Mucosa of stomach (tissue), 1 donor: ENCODE measurements at regions not wholly inside any gene's neighbourhood (a gene's known extent, or its start where the extent isn't known, plus 50 kb on each side); places are given as distances from the start of the nearest gene placed in this dataset.

Source experiments
- H3K27me3 ChIP-seq: one replicate; pipeline ENCODE4 v1.7.0; 2013; ENCODE audit warnings: mild to moderate bottlenecking, low read length; ENCODE audit not compliant: control insufficient read depth, insufficient read depth
- H3K36me3 ChIP-seq: one replicate; pipeline ENCODE4 v1.7.0; 2013; ENCODE audit warnings: low read length; ENCODE audit not compliant: control insufficient read depth, insufficient read depth
- H3K4me1 ChIP-seq: one replicate; pipeline ENCODE4 v1.7.0; 2013; ENCODE audit warnings: mild to moderate bottlenecking, low read length; ENCODE audit not compliant: control insufficient read depth, insufficient read depth
- H3K4me3 ChIP-seq: one replicate; pipeline ENCODE4 v1.7.0; 2013; ENCODE audit warnings: low read length
- H3K9ac ChIP-seq: one replicate; pipeline ENCODE4 v1.7.0; 2013; ENCODE audit warnings: mild to moderate bottlenecking, low read length, moderate library complexity
- H3K9me3 ChIP-seq: one replicate; pipeline ENCODE4 v1.7.0; 2013; ENCODE audit warnings: mild to moderate bottlenecking, low read length, moderate library complexity; ENCODE audit not compliant: control insufficient read depth
- donor health status: Pancreatic carcinoma.

DNA sequence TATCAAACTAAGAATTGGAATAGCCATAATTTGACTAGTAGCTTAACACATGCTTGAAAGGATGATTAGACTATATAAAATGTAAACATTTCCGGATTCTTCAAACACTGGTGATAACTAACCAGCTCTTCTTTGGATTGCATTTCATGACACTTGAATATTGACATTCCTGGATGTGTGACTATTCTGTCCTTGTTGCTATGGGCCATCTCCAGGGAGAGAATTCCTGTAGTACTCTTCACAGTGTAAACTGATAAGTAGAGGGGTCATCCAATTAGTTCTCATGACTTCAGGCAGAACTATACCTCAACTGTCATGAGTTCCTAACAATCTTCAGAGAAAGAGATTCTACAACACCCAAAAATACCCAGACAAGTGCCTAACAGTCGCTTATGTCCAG, 1026.7 kb upstream of the TENM3 start:
- no peak overlapping the region for H3K4me3 ChIP-seq
- no peaks in the 10 kb centered on the region for H3K27me3 ChIP-seq
- H3K9me3 ChIP-seq, result no peaks in the 10 kb centered on the region
- no peak overlapping the region for H3K9ac ChIP-seq
- H3K36me3 ChIP-seq, result no peaks in the 10 kb centered on the region
- no peaks in the 10 kb centered on the region for H3K4me1 ChIP-seq

DNA sequence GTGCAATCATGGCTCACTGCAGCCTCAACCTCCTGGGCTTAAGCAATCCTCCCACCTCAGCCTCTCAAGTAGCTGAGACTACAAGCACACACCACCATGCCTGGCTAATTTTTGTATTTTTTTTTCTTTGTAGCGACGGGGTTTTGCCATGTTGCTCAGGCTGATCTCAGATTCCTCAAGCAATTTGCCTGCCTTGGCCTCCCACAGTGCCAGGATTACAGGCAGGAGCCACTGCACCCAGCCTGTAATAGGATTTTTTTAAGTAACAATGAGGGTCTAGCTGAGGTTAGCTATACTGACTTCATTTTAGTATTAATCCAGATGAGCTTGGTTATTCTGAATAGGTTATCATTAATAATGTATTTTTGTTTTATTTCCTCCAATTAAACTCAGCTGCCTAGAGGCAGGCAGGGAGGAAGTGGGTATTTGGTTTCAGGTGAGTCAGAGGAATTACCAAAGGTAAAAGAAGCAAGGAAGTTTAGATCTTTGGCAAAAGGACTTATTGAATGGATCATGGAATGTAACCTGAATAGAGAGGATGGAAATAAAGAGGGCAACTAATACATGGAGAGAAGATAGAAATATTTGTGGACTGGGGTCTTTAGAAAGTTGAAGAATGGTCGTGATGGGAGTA, 1023.3 kb upstream of the TENM3 start:
- Histone ChIP-seq H3K4me1 (no peaks in the 10 kb centered on the region), H3K9me3 (no peaks in the 10 kb centered on the region), H3K4me3 (no peak overlapping the region), H3K36me3 (no peaks in the 10 kb centered on the region), H3K9ac (no peak overlapping the region), H3K27me3 (no peaks in the 10 kb centered on the region)

DNA sequence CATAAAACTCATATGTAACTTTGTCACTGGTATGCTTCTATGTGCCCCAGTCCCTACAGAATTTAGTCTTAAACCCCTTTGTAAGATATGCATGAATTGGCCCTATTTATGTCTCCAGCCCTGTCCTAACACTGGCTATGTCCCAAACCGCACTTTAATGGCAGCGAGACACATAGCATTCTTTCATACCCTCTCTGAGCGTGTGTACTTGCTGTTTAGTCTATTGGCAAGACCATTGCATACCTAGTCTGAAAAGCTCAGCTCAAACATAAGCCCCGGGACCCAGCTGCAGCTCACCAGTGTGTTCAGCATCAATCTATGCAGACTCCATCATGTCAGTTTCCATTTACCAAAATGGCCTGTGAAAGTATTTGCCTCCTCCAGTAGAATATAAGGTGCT, 1018.4 kb upstream of the TENM3 start:
- H3K9me3 ChIP-seq, result no peaks in the 10 kb centered on the region
- H3K9ac ChIP-seq, result no peak overlapping the region
- no peaks in the 10 kb centered on the region for H3K36me3 ChIP-seq
- no peaks in the 10 kb centered on the region for H3K27me3 ChIP-seq
- H3K4me1 ChIP-seq, result peaks cover 9% of the 10 kb centered on the region
- H3K4me3 ChIP-seq, result no peak overlapping the region

DNA sequence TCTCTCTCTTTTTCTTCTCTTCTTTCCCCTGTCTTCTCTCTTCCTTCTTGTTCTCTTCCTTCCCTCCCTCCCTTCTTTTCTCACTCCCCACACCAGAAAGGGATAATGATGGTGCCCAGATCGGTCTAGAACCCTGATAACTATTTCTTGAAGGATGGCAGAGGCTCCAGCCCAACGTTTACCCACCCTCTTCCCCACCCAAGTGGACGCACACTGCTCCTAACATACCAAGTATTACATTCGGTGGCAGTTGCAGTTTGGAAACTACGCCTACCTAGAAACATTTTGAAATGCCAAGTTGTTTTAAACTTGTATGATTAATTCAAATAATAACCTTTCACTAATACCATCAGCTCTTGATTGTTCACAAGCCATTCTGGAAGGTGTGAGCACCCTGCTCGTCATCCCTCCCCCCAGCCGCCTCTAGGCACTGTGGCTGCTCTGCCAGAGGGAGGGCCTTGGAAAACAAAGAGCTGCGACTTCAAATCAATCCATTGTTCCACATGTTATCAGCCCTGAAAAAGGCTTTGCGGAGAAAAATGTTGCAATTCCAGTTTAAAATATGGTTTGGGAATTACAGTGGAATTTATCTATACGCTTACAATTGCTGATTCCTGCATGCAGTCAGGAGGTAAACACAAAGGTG, 1017.5 kb upstream of the TENM3 start:
- H3K27me3 ChIP-seq, result no peaks in the 10 kb centered on the region
- peaks cover 9% of the 10 kb centered on the region for H3K4me1 ChIP-seq
- no peaks in the 10 kb centered on the region for H3K9me3 ChIP-seq
- no peaks in the 10 kb centered on the region for H3K36me3 ChIP-seq
- no peak overlapping the region for H3K9ac ChIP-seq
- no peak overlapping the region for H3K4me3 ChIP-seq

DNA sequence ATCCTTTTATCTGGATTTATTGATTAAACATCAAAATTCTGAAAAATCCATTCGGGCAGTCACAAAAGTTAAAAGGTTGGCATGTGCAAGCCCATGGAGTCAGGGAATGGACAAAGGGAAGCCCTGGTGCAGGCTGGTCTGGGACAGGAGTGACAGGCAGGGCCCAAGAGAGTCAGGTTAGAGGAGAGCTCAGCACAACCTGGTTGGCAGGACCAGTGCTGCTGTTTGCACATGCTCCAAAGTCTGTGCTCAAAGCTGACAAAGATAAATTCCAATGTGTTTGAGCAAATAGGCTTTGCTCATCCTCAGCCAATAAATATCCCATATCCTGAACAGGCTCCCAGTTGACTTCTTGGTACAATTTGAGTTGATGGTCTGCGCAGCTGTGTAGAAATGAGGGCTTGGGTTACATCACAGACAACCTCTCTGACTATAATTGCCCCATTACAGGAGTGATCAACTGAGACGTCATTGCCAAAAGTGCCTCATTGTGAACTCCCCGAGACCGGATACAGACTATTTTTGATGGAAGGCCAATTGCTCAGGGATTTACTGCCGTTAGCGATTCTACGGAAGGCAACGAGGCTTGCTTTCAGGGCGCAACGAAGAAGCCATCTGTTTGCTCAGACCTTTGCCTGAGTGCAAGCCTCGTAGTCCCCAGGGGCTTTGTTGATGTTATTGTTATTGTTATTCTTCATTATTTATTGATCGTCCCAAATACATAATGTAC, 1008.1 kb upstream of the TENM3 start:
- Histone ChIP-seq H3K4me1 (no peaks in the 10 kb centered on the region), H3K9me3 (no peaks in the 10 kb centered on the region), H3K9ac (no peak overlapping the region), H3K4me3 (no peak overlapping the region), H3K27me3 (no peaks in the 10 kb centered on the region), H3K36me3 (no peaks in the 10 kb centered on the region)

DNA sequence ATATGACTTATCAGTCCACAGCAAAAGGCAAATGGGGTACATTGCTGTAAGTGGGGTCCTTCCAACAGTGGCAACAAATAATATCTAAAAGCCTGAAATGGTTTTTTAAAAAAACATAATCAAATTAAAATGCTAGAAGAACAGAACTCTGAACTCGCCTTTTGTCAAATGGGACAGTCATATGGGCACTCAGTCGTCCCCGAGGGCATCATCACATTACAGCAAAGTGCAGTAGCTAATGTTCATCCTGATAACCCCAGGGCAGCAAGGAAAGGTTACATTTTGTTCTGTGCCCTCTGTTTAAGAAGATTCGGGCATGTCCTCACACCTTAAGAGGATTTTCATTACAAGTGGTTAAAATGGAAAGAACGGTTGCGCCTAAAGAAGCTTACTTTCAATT, 997.9 kb upstream of the TENM3 start:
- Histone ChIP-seq H3K27me3 (no peaks in the 10 kb centered on the region), H3K4me3 (no peak overlapping the region), H3K36me3 (no peaks in the 10 kb centered on the region), H3K4me1 (no peaks in the 10 kb centered on the region), H3K9ac (no peak overlapping the region), H3K9me3 (no peaks in the 10 kb centered on the region)

DNA sequence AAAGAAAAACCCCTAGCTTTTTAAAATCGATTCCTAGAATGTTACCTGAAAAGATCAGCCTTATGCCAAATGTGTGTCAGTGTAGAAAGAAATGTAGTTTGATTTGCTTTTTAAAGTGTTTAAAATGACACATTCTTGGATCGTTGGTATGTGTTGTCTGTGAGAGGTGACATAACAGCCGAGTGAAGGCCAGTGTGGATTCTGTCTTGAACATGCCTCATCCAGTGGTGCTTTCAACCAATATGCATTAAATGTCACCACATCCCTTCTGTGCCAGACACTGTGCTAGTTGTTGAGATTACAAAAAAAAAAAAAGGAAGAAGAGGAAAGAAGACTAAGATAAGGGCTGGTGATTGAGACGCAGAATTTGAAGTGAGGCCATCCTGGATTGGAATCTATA, 994.2 kb upstream of the TENM3 start:
- no peaks in the 10 kb centered on the region for H3K9me3 ChIP-seq
- no peaks in the 10 kb centered on the region for H3K36me3 ChIP-seq
- no peaks in the 10 kb centered on the region for H3K27me3 ChIP-seq
- no peak overlapping the region for H3K4me3 ChIP-seq
- H3K9ac ChIP-seq, result no peak overlapping the region
- no peaks in the 10 kb centered on the region for H3K4me1 ChIP-seq

DNA sequence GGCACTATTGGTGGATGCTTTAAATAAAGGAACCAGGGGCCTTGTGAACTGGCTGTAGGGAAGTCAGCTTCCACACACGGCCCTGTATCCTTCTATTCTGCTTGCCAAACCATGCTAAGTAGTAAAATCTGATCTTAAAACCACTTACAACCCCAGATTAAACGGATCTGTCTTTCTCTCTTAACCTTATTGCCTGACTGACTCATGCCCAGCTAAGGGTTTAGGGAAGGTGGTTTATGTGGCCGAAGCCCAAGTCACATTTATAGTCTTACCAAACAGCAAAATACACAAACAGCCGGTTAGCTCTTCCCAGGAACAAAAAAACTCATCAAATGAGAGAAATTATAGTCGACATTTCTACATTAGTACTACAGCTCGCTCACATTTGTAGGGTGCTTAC, 988.4 kb upstream of the TENM3 start:
- no peaks in the 10 kb centered on the region for H3K4me1 ChIP-seq
- H3K27me3 ChIP-seq, result no peaks in the 10 kb centered on the region
- H3K9ac ChIP-seq, result no peak overlapping the region
- no peak overlapping the region for H3K4me3 ChIP-seq
- H3K36me3 ChIP-seq, result no peaks in the 10 kb centered on the region
- H3K9me3 ChIP-seq, result no peaks in the 10 kb centered on the region

DNA sequence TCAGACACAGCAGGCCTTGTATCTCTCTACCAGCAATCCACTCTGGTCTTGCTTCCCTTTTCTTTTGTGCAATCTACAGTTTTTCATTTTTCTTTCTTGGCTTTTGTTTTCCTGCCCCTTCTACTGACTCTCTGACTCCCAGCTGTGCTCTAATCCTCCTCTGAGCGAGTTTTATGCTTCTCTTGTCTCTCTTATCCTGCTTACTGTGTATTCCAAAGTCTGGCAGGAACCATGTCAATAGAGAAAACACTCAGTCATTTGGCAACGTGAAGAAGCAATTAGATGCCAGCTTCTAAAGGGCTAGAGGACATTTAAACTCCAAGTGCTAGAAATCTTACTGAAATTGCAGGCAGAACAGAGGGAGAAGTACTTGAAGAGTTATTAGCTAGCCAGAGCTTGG, 984.6 kb upstream of the TENM3 start:
- no peak overlapping the region for H3K9ac ChIP-seq

DNA sequence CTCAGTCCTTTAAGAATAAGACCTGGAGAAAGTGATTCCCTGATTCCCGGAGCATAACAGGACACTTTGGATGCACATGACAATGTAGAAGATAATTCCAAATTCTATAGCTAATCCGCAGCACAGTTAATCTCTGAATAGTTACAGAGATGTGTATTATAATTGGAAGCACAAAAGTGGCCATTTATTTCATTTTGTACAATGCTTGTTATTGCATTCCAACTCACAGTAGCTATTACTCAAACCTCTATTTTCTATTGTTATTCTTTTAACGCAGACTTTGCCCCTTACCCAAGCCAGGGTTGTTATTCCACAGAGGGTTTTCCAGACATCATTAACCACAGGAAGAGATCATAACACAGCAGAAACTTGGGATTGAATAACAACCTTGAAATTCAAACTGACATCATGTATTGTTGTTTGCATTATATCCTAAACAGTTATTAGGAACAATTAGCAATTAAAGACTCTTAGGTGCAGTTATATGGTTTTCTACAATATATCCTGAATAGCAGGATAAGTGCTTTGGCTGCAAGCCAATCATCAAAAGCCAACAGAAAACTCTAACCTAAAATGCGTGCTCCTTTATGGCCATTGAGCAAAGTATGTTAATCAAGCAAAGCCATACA, 984.0 kb upstream of the TENM3 start:
- Histone ChIP-seq H3K27me3 (no peaks in the 10 kb centered on the region), H3K4me3 (no peak overlapping the region), H3K36me3 (no peaks in the 10 kb centered on the region), H3K4me1 (no peaks in the 10 kb centered on the region), H3K9me3 (no peaks in the 10 kb centered on the region), H3K9ac (no peak overlapping the region)

More for the DNA sequence above, 984.6 kb upstream of the TENM3 start:
- no peaks in the 10 kb centered on the region for H3K4me1 ChIP-seq
- H3K9me3 ChIP-seq, result no peaks in the 10 kb centered on the region
- no peaks in the 10 kb centered on the region for H3K36me3 ChIP-seq
- no peak overlapping the region for H3K4me3 ChIP-seq
- H3K27me3 ChIP-seq, result no peaks in the 10 kb centered on the region

DNA sequence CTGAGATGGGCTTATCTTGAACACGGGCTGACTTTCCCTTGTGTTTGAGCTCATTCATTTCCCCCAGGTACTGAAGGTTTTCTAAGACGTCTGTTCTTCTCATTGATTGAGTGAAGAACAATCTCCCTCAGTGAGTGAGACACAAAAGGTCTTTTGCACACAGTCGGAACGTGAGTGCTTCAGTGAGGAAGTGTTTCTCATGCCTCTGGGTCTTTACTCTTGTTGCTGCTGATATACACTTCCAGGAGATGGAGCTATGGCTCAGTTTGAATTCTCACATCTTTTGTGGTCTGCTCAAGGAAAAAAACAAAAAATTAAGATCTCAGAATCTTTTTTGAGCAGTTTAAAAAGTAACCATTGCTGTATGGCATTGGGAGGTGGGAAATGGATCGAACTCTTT, 981.9 kb upstream of the TENM3 start:
- Histone ChIP-seq H3K9ac (no peak overlapping the region), H3K4me3 (no peak overlapping the region), H3K9me3 (no peaks in the 10 kb centered on the region), H3K4me1 (no peaks in the 10 kb centered on the region), H3K27me3 (no peaks in the 10 kb centered on the region), H3K36me3 (no peaks in the 10 kb centered on the region)

DNA sequence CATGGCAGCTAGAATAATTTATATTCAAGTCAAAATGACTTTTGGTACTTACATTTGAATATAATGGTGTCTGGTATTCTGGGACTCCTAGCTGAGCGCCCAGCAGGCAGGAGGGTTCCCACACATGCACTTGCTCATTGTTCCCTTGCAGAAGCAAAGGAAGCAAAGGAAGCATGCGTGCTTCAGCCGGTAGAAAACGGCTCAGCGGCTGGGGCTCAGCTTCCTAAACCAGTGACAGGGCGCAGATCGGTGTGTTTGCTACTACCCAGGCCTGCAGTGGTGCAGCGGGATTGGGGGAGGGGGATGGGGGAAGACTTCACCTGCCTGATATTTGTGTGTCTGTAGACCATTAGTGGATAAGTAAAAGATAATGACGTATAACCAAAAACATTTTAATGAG, 978.3 kb upstream of the TENM3 start:
- H3K9me3 ChIP-seq, result no peaks in the 10 kb centered on the region
- H3K9ac ChIP-seq, result no peak overlapping the region
- no peaks in the 10 kb centered on the region for H3K4me1 ChIP-seq
- H3K27me3 ChIP-seq, result no peaks in the 10 kb centered on the region
- no peaks in the 10 kb centered on the region for H3K36me3 ChIP-seq
- no peak overlapping the region for H3K4me3 ChIP-seq
